HG03135 (cell line): ENCODE measurements at regions not wholly inside any gene's neighbourhood (a gene's known extent, or its start where the extent isn't known, plus 50 kb on each side); places are given as distances from the start of the nearest gene placed in this dataset.

ENCODE experiments used
- ATAC-seq: cut with Tn5 transposase; IDR thresholded peaks from one replicate; pipeline ENCODE4 v1.9.1; 2021; ENCODE audit warnings: mild to moderate bottlenecking, moderate library complexity; ENCODE audit not compliant: unreplicated experiment

DNA sequence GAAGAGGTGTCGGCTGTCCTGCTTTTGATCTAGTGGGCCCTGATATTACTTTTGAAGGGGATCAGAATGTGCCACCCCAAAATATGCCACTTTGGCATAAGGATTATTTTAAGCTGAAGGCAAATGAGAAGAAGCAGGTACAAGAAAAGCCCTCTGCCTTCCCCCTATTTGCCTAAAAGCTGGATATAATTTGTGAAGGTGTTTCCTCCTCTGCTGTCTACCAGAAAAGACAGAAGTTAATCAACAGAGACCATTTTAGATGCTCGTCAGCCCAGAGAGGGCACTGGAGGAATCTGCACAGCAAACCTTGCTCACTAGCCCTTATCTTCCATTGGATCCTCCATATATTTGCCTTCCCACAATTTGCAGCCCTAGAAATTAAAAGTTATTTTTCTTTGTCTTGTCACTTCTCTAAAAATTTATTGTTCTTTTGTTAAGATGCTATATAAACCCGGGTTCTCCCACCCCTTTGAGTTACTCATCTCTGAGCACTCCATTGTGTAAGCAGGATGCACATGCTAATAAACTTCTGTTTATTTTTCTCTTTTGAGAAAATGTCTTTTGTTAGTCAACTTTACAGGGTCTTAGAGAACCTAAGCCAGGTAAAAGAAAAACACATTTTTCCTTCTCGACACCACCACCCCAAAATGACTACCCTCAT is 163.2 kb upstream of the SLC1A4 start:
- ATAC-seq, result no peak

- ATAC-seq, result no peak
Measured at GRCh38 chr2:64826703-64827102, 162.5 kb upstream of the SLC1A4 start.

- no peak for ATAC-seq
Measured at GRCh38 chr2:64828261-64828660, 160.9 kb upstream of the SLC1A4 start.

GRCh38 chr2:64829525-64829924 is 159.7 kb upstream of the SLC1A4 start:
- ATAC-seq, result no peak

DNA sequence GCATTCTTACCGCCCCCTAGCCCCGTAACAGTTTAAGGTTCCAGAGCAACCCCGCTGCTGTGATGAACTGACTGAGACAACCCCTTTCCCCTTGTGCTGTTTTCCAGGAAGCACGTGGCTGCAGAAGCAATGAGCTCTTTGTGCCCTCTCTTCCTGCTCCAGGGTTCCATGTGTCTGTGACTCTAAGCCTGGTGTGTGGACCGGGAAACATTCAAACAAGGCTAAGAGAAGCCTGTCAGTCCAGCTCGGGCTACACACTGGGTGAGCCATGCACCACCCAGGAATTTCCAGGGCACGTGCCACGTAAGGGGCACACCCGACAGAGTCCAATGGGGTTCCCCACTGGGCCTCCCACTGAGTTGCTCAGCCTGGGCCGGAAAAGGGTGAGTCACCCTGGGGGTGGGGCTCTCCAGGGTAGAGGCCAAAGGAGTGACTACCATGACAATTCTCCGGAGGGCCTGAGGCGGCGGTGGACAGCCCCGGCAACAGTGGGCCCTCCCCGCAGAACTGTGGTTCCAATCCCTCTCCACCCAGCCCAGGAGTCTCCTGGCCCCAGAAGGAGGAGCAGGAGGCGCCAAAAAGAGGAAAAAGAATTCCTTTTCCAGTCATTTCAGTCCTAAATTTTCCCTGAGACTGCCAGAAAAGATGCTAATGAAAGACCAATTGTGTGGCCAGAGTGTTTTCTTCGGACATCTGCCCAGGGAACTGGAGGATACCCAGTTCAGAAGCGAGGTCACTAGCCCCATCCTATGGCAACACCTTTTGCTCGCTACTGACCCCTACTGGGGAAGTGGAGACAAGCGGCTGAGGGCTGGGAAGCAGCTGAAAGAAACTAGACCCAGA is 157.8 kb upstream of the SLC1A4 start:
- peak; percentile 74 for ATAC-seq

- ATAC-seq, result no peak
Measured at GRCh38 chr2:64831977-64832328, 157.2 kb upstream of the SLC1A4 start.

GRCh38 chr2:64832936-64833335 is 156.3 kb upstream of the SLC1A4 start:
- no peak for ATAC-seq

DNA sequence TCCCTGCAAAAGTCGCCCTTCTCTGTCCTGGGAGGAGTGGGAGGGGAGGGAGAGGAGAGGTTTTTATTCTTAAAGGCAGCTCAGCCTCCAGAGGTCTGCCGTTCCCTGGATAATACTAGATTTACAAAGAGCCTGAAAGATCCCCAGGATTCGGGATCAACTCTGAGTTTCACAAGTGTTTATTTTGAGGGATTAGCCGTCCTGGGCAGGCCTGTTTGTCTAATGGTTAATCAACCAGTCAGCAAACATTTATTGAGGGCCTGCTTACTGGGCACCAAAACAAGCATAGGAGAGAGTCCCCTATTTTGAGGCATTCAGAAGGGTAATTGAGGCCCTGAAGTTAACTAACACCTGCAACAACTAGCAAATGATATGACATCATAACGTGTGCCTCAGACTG is 152.6 kb upstream of the SLC1A4 start:
- ATAC-seq, result no peak

GRCh38 chr2:64837116-64837731 is 152.0 kb upstream of the SLC1A4 start:
- ATAC-seq, result no peak

DNA sequence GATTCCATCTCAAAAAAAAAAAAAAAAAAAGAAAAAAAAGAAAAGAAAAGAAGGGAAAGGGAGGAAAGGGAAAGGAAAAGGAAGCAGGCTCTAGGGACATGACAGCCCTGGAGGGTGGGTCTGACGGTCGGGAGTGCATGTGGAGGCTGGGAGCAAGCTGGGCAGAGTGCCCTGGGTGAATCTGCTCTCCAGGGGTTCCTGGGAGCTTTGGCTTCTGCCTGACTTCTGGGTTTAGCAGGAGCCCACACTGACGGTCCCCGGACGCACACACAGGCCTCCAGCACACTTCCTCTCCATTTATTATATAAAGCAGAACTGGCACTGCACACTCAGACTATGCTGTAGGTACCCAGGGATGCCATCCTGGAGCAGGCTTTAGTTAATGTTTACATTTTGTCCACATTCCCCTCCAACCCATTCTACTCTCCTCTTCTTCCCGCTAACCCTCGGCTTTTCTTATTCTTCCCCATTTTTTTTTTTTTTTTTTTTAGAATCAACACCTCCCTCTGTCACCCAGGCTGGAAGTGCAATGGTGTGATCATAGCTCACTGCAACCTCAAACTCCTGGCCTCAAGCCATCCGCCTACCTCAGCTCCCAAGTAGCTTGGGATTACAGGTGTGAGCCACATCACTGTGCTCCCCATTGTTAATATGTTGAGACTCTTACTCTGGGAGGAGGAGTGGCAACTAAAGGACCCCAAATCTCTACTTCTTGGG is 151.1 kb upstream of the SLC1A4 start:
- no peak for ATAC-seq

DNA sequence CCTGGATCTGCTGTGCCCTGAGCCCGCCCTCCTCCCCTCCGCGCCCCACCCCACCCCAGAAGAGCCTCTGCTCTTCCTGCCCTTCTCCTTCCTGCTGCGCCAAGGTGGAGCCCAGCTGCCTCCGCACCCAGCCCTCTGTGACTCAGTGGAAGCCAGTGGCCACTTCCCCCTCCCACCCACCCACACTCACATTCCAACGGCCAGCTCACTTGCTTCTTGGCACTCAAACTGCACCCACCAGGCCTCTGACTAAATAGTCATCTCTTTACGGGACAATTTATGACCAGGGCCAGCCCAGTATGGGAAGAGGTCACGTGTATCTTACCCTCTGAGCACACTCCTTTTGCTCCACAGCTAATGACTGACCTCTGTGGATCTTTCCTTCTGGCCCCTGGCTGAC is 150.4 kb upstream of the SLC1A4 start:
- no peak for ATAC-seq

DNA sequence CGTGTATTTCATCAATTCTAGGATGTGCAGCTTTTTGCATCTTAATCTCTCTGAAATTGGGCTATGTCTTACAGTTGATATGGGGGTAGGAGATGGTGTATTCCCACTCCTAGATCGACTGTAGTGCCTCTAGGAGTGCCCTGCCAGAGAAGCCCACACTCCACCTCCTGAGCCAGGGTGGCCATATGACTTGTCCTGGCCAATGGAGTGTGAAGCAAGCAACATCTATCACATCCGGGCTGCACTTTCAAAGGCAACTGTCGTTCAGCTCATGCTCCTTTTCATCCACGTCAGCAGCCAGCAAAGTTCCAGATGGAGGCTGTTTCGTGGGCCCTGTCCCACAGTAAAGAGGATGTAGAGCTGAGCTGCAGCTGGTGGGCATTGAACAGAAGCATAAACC is 149.4 kb upstream of the SLC1A4 start:
- peak; percentile 85 for ATAC-seq

DNA sequence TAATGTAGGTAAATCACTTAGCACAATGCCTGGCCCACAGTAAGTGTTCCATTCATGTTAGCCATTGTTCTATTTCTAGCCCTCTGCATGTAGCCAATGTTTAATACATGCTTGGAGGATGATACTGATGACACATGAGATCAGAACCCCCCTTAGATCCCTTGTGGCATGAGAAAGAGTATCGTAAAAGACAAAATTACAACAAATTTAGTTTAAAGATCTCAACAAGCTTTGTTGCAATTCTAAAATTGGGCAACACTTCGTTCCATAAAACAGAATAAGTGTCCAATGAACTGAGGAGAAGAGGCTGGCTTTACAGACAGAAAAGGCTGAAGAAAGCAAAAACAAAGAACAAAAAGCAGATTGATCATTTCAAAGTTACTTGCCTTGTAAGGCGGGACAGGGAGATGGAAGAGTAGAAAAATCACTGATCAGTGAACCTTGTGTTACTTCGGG is 148.7 kb upstream of the SLC1A4 start:
- ATAC-seq, result peak; percentile 25

DNA sequence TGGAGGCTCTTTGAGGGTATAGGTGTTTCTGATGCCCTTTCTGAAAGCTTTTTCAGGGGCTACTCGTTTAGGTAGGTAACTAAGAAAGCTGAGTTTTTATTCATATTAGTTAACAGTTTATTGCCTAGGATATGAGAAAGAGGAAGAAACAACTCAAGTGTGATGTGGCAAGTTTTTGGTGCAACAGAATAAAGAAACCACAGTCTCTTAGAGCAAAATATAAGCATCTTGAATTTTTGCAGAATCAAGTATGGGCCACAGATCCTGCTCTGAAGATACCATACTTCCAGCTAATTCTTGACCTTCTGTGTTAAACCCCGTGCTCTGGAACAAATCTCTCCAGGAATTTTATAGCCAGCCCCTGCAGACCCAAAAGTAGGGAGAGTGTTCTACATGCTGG is 147.7 kb upstream of the SLC1A4 start:
- ATAC-seq, result no peak

DNA sequence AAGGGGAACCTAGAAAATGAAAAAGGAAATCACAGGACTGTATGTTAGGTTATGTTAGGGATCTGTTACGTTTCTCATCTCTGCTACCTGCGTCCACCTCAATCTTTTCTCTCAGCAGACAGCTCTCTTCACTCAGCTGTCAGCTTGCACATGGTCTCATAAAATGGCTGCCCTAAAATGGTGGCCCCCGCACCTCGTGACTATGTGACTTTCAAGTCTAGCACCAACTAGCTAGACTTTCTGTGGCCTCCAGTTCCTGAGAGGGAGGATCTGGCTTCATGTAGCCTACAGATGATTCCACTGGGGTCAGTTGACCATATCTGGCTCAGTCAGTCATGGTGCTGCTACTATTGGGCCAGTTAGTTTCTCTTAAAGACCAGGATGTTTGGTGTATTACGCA is 147.2 kb upstream of the SLC1A4 start:
- no peak for ATAC-seq

- ATAC-seq, result no peak
Measured at GRCh38 chr2:64844087-64844486, 145.1 kb upstream of the SLC1A4 start.

- ATAC-seq, result no peak
Measured at GRCh38 chr2:64845273-64845905, 143.8 kb upstream of the SLC1A4 start.

DNA sequence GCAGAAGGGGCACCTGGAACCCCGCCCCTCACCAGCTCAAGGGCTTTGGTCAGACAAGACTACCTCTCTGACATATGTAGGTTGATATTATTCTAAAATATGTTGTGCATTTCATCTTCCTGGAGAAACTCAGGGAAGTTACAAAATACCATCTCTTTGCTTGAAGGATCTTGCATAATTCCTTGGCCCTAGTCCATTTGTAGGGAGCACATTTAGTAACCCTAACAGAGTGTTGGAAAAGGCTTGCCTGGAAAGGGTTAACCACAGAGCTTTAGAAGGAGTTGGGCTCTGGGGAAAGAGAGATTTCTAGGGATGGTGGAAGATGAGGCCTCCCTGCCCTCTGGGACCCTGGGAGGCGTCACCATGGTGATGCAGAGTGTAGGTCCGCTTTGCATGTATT is 143.0 kb upstream of the SLC1A4 start:
- ATAC-seq, result no peak

- ATAC-seq, result no peak
Measured at GRCh38 chr2:64847930-64848329, 141.3 kb upstream of the SLC1A4 start.

DNA sequence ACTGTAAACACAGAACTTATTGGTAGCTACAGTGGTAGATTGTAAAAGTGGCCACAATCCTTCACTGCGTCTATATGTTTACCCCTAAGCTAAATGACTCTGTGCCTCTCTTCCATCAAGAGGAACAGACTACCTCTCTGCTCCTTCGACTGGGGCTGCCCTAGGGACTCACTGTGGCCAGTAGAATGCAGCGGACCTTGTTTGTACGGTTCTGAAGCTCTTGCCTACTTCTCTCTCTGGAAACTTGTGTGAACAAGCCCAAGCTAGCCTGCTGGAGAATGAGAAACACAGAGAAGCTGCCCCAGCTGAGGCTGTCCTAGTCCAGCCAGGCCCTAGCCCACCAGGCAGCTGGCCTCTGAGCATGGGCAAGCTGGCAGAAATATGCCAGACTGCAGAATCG is 140.8 kb upstream of the SLC1A4 start:
- no peak for ATAC-seq

DNA sequence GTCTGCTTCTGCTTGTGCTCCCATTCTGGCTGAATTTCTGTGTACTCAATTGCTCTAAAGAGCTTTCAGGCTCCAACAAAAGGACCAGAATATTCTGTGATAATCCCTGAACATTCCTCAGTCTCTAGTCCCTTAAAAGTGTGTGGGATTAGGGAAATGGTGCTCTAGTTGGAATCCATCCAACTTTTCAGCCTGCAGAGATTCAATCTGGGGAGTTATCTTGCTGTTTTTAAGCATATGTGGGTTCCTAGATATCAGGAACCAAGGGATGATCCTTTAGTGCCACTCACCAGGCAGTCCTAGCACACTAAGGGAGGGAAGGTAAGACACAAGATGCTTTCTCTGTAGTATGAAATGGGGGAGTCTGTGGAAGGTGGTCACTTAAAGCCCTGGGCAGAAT is 140.3 kb upstream of the SLC1A4 start:
- ATAC-seq, result no peak
